ENCODE measurements at regions not wholly inside any gene's neighbourhood (a gene's known extent, or its start where the extent isn't known, plus 50 kb on each side); places are given as distances from the start of the nearest gene placed in this dataset.
A peak's percentile ranks its signal among the peaks of the same experiment; 100 is the strongest.

GRCh38 chr19:13573056-13573667 is 66.9 kb upstream of the CACNA1A start:
- DNase-seq = no peak
- no peak overlapping the region for H3K27ac ChIP-seq (ENCODE audit: low read length)
- intact Hi-C loops (cut with micrococcal nuclease) = no loop called here
- no peaks in the 10 kb centered on the region for H3K4me1 ChIP-seq (ENCODE audit: control insufficient read depth, insufficient read depth, low read length)
- H3K36me3 ChIP-seq (ENCODE audit: control insufficient read depth, insufficient read depth, low read length) = no peaks in the 10 kb centered on the region
- peaks cover 0 to 23% of the 10 kb centered on the region in 2 donors for H3K27me3 Mint-ChIP-seq (ENCODE audit: low read depth in 2 of 2)
- H3K9me3 Mint-ChIP-seq = peaks cover 0 to 3% of the 10 kb centered on the region in 2 donors
- no peaks in the 10 kb centered on the region for H3K4me1 Mint-ChIP-seq
- H3K36me3 Mint-ChIP-seq = no peaks in the 10 kb centered on the region
- no peak overlapping the region for H3K4me3 ChIP-seq (ENCODE audit: low read length)
- 53% methylated on average over 13 of the region's 13 CpGs for WGBS (ENCODE audit: insufficient coverage)
- H3K4me3 Mint-ChIP-seq = no peak overlapping the region
- no peak for ATAC-seq
- no peak for TF ChIP-seq CTCF (IDR thresholded peaks at IDR 0.05)
- H3K27ac Mint-ChIP-seq = no peak overlapping the region
- no peaks in the 10 kb centered on the region for H3K27me3 ChIP-seq (ENCODE audit: control insufficient read depth, insufficient read depth, low read length)
- H3K9me3 ChIP-seq (ENCODE audit: control insufficient read depth, insufficient read depth, low read length) = no peaks in the 10 kb centered on the region

GRCh38 chr19:13561461-13561860 is 55.2 kb upstream of the CACNA1A start:
- no peaks in the 10 kb centered on the region for H3K4me1 ChIP-seq (ENCODE audit: control insufficient read depth, insufficient read depth, low read length)
- Mint-ChIP-seq H3K9me3 (no peaks in the 10 kb centered on the region), H3K4me1 (no peaks in the 10 kb centered on the region), H3K27ac (no peak overlapping the region), H3K27me3 (ENCODE audit: low read depth in 2 of 2) (peaks cover 14 to 17% of the 10 kb centered on the region in 2 donors), H3K4me3 (no peak overlapping the region), H3K36me3 (no peaks in the 10 kb centered on the region)
- H3K9me3 ChIP-seq (ENCODE audit: control insufficient read depth, insufficient read depth, low read length) = no peaks in the 10 kb centered on the region
- ATAC-seq (no peak), DNase-seq (no peak)
- WGBS (ENCODE audit: insufficient coverage) = 75% methylated on average over 3 of the region's 4 CpGs
- TF ChIP-seq CTCF (IDR thresholded peaks at IDR 0.05) = no peak
- H3K27ac ChIP-seq (ENCODE audit: low read length) = no peak overlapping the region
- intact Hi-C loops (cut with micrococcal nuclease) = no loop called here
- no peaks in the 10 kb centered on the region for H3K36me3 ChIP-seq (ENCODE audit: control insufficient read depth, insufficient read depth, low read length)
- no peaks in the 10 kb centered on the region for H3K27me3 ChIP-seq (ENCODE audit: control insufficient read depth, insufficient read depth, low read length)
- H3K4me3 ChIP-seq (ENCODE audit: low read length) = no peak overlapping the region

- Histone ChIP-seq H3K27me3 (ENCODE audit: control insufficient read depth, insufficient read depth, low read length) (no peaks in the 10 kb centered on the region), H3K4me1 (ENCODE audit: control insufficient read depth, insufficient read depth, low read length) (no peaks in the 10 kb centered on the region), H3K36me3 (ENCODE audit: control insufficient read depth, insufficient read depth, low read length) (no peaks in the 10 kb centered on the region), H3K9me3 (ENCODE audit: control insufficient read depth, insufficient read depth, low read length) (no peaks in the 10 kb centered on the region), H3K27ac (ENCODE audit: low read length) (no peak overlapping the region), H3K4me3 (ENCODE audit: low read length) (no peak overlapping the region)
- peaks cover 23 to 25% of the 10 kb centered on the region in 2 donors for H3K27me3 Mint-ChIP-seq (ENCODE audit: low read depth in 2 of 2)
- DNase-seq (peak in 1 of 2 donors; percentile 34), ATAC-seq (no peak)
- WGBS (ENCODE audit: insufficient coverage) = 58% methylated on average over 3 of the region's 7 CpGs
- intact Hi-C loops (cut with micrococcal nuclease) = no loop called here
- no peaks in the 10 kb centered on the region for H3K36me3 Mint-ChIP-seq
- no peak for TF ChIP-seq CTCF (IDR thresholded peaks at IDR 0.05)
- H3K27ac Mint-ChIP-seq = no peak overlapping the region
- H3K4me1 Mint-ChIP-seq = no peaks in the 10 kb centered on the region
- H3K4me3 Mint-ChIP-seq = no peak overlapping the region
- no peaks in the 10 kb centered on the region for H3K9me3 Mint-ChIP-seq
Observed at GRCh38 chr19:13557756-13558398, 51.6 kb upstream of the CACNA1A start.

GRCh38 chr19:13556552-13556951 is 50.3 kb upstream of the CACNA1A start:
- intact Hi-C loops (cut with micrococcal nuclease) = no loop called here
- TF ChIP-seq CTCF (IDR thresholded peaks at IDR 0.05) = no peak
- WGBS (ENCODE audit: insufficient coverage) = 86% methylated on average over 9 of the region's 9 CpGs
- Histone ChIP-seq H3K27me3 (ENCODE audit: control insufficient read depth, insufficient read depth, low read length) (no peaks in the 10 kb centered on the region), H3K36me3 (ENCODE audit: control insufficient read depth, insufficient read depth, low read length) (no peaks in the 10 kb centered on the region), H3K9me3 (ENCODE audit: control insufficient read depth, insufficient read depth, low read length) (no peaks in the 10 kb centered on the region), H3K4me1 (ENCODE audit: control insufficient read depth, insufficient read depth, low read length) (no peaks in the 10 kb centered on the region), H3K4me3 (ENCODE audit: low read length) (no peak overlapping the region), H3K27ac (ENCODE audit: low read length) (no peak overlapping the region)
- DNase-seq (no peak), ATAC-seq (no peak)
- H3K9me3 Mint-ChIP-seq = no peaks in the 10 kb centered on the region
- no peak overlapping the region for H3K27ac Mint-ChIP-seq
- peaks cover 25 to 30% of the 10 kb centered on the region in 2 donors for H3K27me3 Mint-ChIP-seq (ENCODE audit: low read depth in 2 of 2)
- H3K36me3 Mint-ChIP-seq = no peaks in the 10 kb centered on the region
- H3K4me3 Mint-ChIP-seq = no peak overlapping the region
- no peaks in the 10 kb centered on the region for H3K4me1 Mint-ChIP-seq

All from natural killer cell (primary cell).